ENCODE measurements at regions not wholly inside any gene's neighbourhood (a gene's known extent, or its start where the extent isn't known, plus 50 kb on each side); places are given as distances from the start of the nearest gene placed in this dataset.
"Not testable (repeated sequence)": the region's sequence is repeated elsewhere in the genome, so short reads cannot be mapped to it uniquely, and the experiment has no call there.

DNA sequence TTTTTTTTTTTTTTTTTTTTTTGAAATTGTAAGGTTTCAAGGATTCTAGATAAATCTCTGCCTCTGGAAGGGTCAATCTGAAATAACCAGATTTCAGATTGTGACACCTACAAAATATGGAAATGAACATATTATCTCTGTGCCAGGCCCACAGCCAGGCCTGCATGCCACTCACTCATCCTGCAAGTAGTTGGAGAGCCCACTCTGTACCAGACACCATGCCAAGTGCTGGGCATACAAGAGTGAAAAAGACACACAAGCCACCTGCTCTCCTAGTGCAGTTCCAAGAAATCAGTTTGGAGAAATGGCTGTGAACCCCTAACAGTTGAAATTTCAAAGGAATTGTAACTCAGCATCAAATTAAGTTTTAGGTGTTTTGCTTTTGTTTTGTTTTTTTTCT is 145.9 kb upstream of the NOCT start:
- H3K27me3 ChIP-seq (ENCODE audit: control insufficient read depth, insufficient read depth), result no peaks in the 10 kb centered on the region
- H3K4me3 ChIP-seq (ENCODE audit: low read length), result no peak overlapping the region
- intact Hi-C loops (cut with DNase I), result loop anchor here in 2 of 4 donors (5.0 to 10.0 kb wide), 3 partner anchors 182 to 832 kb away; no protein-coding TSS in a partner anchor
- peaks cover 2% of the 10 kb centered on the region for H3K4me1 ChIP-seq (ENCODE audit: control insufficient read depth, insufficient read depth, low read length)
- H3K9me3 ChIP-seq (ENCODE audit: control insufficient read depth, low read length), result no peaks in the 10 kb centered on the region
- DNase-seq (peak in 2 of 3 donors; percentile 33 to 77), ATAC-seq (peak; percentile 78 to 89)
- no peak overlapping the region for H3K27ac ChIP-seq (ENCODE audit: low read length)

GRCh38 chr4:138869165-138869564 is 146.4 kb upstream of the NOCT start:
- H3K4me1 ChIP-seq (ENCODE audit: control insufficient read depth, insufficient read depth, low read length), result peaks cover 2% of the 10 kb centered on the region
- H3K4me3 ChIP-seq (ENCODE audit: low read length), result no peak overlapping the region
- ATAC-seq (no peak), DNase-seq (no peak)
- intact Hi-C loops (cut with DNase I), result loop anchor here in 2 of 4 donors (5.0 to 10.0 kb wide), 2 partner anchors 182 to 184 kb away; no protein-coding TSS in a partner anchor
- whole genome bisulfite sequencing, result 45% methylated on average over 1 of the region's 1 CpG
- no peaks in the 10 kb centered on the region for H3K27me3 ChIP-seq (ENCODE audit: control insufficient read depth, insufficient read depth)
- no peak overlapping the region for H3K27ac ChIP-seq (ENCODE audit: low read length)
- H3K9me3 ChIP-seq (ENCODE audit: control insufficient read depth, low read length), result no peaks in the 10 kb centered on the region

- peaks cover 2% of the 10 kb centered on the region for H3K4me1 ChIP-seq (ENCODE audit: control insufficient read depth, insufficient read depth, low read length)
- no peaks in the 10 kb centered on the region for H3K27me3 ChIP-seq (ENCODE audit: control insufficient read depth, insufficient read depth)
- intact Hi-C loops (cut with DNase I), result loop anchor here in 2 of 4 donors (5.0 to 10.0 kb wide), 2 partner anchors 181 to 184 kb away; no protein-coding TSS in a partner anchor
- 41% methylated on average over 3 of the region's 3 CpGs for WGBS
- DNase-seq, result no peak
- H3K4me3 ChIP-seq (ENCODE audit: low read length), result no peak overlapping the region
- H3K27ac ChIP-seq (ENCODE audit: low read length), result no peak overlapping the region
- no peaks in the 10 kb centered on the region for H3K9me3 ChIP-seq (ENCODE audit: control insufficient read depth, low read length)
- no peak for ATAC-seq
Observed at GRCh38 chr4:138868562-138868961, 147.0 kb upstream of the NOCT start.

GRCh38 chr4:138867404-138867803 is 148.2 kb upstream of the NOCT start:
- DNase-seq (no peak), ATAC-seq (no peak)
- Histone ChIP-seq H3K27me3 (ENCODE audit: control insufficient read depth, insufficient read depth) (no peaks in the 10 kb centered on the region), H3K27ac (ENCODE audit: low read length) (no peak overlapping the region), H3K4me3 (ENCODE audit: low read length) (no peak overlapping the region), H3K9me3 (ENCODE audit: control insufficient read depth, low read length) (no peaks in the 10 kb centered on the region), H3K4me1 (ENCODE audit: control insufficient read depth, insufficient read depth, low read length) (peaks cover 2% of the 10 kb centered on the region)
- intact Hi-C loops (cut with DNase I), result loop anchor here in 2 of 4 donors (5.0 to 10.0 kb wide), 2 partner anchors 180 to 183 kb away; no protein-coding TSS in a partner anchor
- WGBS, result 90% methylated on average over 6 of the region's 6 CpGs

DNA sequence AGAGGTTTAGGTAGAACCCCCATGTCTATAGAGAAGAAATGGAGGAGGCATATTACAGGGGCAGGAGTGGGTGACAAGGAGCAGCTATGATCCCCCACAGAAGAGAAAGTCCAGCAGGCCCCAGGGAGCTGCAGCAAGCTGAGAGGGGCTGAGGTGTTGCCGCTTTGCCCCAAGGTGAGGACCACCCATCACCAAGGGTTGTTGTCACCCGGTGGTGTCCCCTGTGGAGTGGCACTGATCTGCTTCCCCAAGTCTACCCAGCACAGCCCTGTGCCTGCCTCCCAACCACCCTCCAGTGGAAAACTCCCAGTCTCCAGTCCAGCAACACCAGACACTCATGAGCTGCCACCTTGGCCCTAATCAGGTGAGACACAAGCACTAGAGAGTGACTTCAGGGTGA is 149.3 kb upstream of the NOCT start:
- intact Hi-C loops (cut with DNase I), result loop anchor here in 2 of 4 donors (5.0 to 10.0 kb wide), 2 partner anchors 179 to 182 kb away; no protein-coding TSS in a partner anchor

GRCh38 chr4:138865765-138866164 is 149.8 kb upstream of the NOCT start:
- intact Hi-C loops (cut with DNase I), result loop anchor here in 2 of 4 donors (5.0 to 10.0 kb wide), 2 partner anchors 178 to 181 kb away; no protein-coding TSS in a partner anchor
- DNase-seq (no peak), ATAC-seq (no peak)
- H3K27me3 ChIP-seq (ENCODE audit: control insufficient read depth, insufficient read depth), result no peaks in the 10 kb centered on the region
- H3K27ac ChIP-seq (ENCODE audit: low read length), result no peak overlapping the region
- no peaks in the 10 kb centered on the region for H3K9me3 ChIP-seq (ENCODE audit: control insufficient read depth, low read length)
- peaks cover 2% of the 10 kb centered on the region for H3K4me1 ChIP-seq (ENCODE audit: control insufficient read depth, insufficient read depth, low read length)
- no peak overlapping the region for H3K4me3 ChIP-seq (ENCODE audit: low read length)
- 81% methylated on average over 8 of the region's 8 CpGs for WGBS

More for the DNA sequence above, 149.3 kb upstream of the NOCT start:
- Histone ChIP-seq H3K4me1 (ENCODE audit: control insufficient read depth, insufficient read depth, low read length) (peaks cover 2% of the 10 kb centered on the region), H3K4me3 (ENCODE audit: low read length) (no peak overlapping the region), H3K9me3 (ENCODE audit: control insufficient read depth, low read length) (no peaks in the 10 kb centered on the region), H3K27me3 (ENCODE audit: control insufficient read depth, insufficient read depth) (no peaks in the 10 kb centered on the region), H3K27ac (ENCODE audit: low read length) (no peak overlapping the region)
- 88% methylated on average over 2 of the region's 2 CpGs for WGBS
- ATAC-seq (peak; percentile 19 to 31), DNase-seq (no peak)

DNA sequence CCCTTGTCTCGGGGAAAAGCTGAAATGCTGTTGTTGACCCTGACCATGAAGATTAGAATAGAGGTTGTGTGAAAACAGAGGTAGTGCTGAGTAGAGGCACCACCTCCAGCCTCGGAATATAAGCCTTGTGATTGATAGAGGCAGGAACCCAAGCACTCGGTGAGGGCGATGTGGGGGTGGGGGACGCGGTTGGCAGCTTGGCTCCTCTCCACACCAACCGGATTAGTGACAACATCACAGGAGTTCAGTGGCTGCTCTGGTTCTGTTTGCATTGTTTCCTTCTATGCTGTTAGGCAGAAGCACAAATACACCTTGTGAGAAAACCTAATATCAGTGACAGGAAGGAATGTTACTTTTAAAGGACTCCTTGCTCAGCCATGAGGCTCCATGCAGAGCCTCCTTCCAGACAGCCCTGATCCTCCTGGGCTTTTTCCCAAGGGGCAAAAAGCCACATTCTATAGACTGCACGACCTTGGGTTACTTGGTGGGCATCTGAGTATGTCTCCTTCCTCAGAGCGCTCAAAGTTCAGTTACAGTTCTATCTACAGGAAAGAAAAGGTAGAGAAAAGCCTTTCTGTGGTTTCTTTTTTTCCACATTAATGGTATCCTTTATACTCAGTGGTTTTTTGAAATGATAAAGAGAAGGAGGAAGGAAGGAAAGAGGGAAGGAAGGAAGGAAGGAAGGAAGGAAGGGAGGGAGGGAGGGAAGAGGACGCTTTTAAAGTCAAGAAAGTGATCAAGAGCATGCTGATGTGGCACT is 150.4 kb upstream of the NOCT start:
- no peaks in the 10 kb centered on the region for H3K27me3 ChIP-seq (ENCODE audit: control insufficient read depth, insufficient read depth)
- no peak for ATAC-seq

GRCh38 chr4:138863160-138863559 is 152.4 kb upstream of the NOCT start:
- DNase-seq (no peak), ATAC-seq (no peak)
- no peak overlapping the region for H3K4me3 ChIP-seq (ENCODE audit: low read length)
- no peaks in the 10 kb centered on the region for H3K9me3 ChIP-seq (ENCODE audit: control insufficient read depth, low read length)
- no peak overlapping the region for H3K27ac ChIP-seq (ENCODE audit: low read length)
- no peaks in the 10 kb centered on the region for H3K27me3 ChIP-seq (ENCODE audit: control insufficient read depth, insufficient read depth)
- intact Hi-C loops (cut with DNase I), result loop anchor here in 1 of 4 donors (10.0 kb wide), 1 partner anchor 178 kb away; no protein-coding TSS in a partner anchor
- H3K4me1 ChIP-seq (ENCODE audit: control insufficient read depth, insufficient read depth, low read length), result peaks cover 2% of the 10 kb centered on the region
- WGBS, result 77% methylated on average over 4 of the region's 4 CpGs

More for the DNA sequence above, 150.4 kb upstream of the NOCT start:
- peak in 1 of 3 donors; percentile 41 for DNase-seq
- H3K4me3 ChIP-seq (ENCODE audit: low read length), result no peak overlapping the region
- H3K9me3 ChIP-seq (ENCODE audit: control insufficient read depth, low read length), result no peaks in the 10 kb centered on the region
- no peak overlapping the region for H3K27ac ChIP-seq (ENCODE audit: low read length)
- intact Hi-C loops (cut with DNase I), result loop anchor here in 2 of 4 donors (5.0 to 10.0 kb wide), 2 partner anchors 178 to 180 kb away; no protein-coding TSS in a partner anchor
- 24% methylated on average over 10 of the region's 10 CpGs for WGBS
- H3K4me1 ChIP-seq (ENCODE audit: control insufficient read depth, insufficient read depth, low read length), result peaks cover 2% of the 10 kb centered on the region

- intact Hi-C loops (cut with DNase I), result loop anchor here in 1 of 4 donors (10.0 kb wide), 1 partner anchor 176 kb away; no protein-coding TSS in a partner anchor
- no peak for ATAC-seq
- no peak overlapping the region for H3K27ac ChIP-seq (ENCODE audit: low read length)
Observed at GRCh38 chr4:138861135-138861534, 154.4 kb upstream of the NOCT start.

DNA sequence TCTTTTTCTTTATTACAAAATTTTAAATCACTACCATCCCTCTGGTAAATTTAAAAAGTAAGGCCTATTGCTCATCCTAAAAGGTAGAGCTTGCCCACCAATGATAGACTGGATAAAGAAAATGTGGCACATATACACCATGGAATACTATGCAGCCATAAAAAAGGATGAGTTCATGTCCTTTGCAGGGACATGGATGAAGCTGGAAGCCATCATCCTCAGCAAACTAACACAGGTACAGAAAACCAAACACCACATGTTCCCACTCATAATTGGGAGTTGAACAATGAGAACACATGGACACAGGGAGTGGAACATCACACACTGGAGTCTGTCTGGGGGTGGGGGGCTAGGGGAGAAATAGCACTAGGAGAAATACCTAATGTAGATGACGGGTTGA is 155.2 kb upstream of the NOCT start:
- H3K4me3 ChIP-seq (ENCODE audit: low read length); ATAC-seq; H3K9me3 ChIP-seq (ENCODE audit: control insufficient read depth, low read length); H3K27ac ChIP-seq (ENCODE audit: low read length); DNase-seq; H3K27me3 ChIP-seq (ENCODE audit: control insufficient read depth, insufficient read depth); H3K4me1 ChIP-seq (ENCODE audit: control insufficient read depth, insufficient read depth, low read length): not testable (repeated sequence)
- intact Hi-C loops (cut with DNase I), result loop anchor here in 1 of 4 donors (10.0 kb wide), 1 partner anchor 176 kb away; no protein-coding TSS in a partner anchor
- 100% methylated on average over 1 of the region's 1 CpG for WGBS

More at GRCh38 chr4:138861135-138861534, 154.4 kb upstream of the NOCT start:
- WGBS, result 55% methylated on average over 5 of the region's 5 CpGs
- DNase-seq, result no peak
- no peak overlapping the region for H3K4me3 ChIP-seq (ENCODE audit: low read length)
- no peaks in the 10 kb centered on the region for H3K27me3 ChIP-seq (ENCODE audit: control insufficient read depth, insufficient read depth)
- H3K4me1 ChIP-seq (ENCODE audit: control insufficient read depth, insufficient read depth, low read length), result peaks cover 2% of the 10 kb centered on the region
- H3K9me3 ChIP-seq (ENCODE audit: control insufficient read depth, low read length), result no peaks in the 10 kb centered on the region

DNA sequence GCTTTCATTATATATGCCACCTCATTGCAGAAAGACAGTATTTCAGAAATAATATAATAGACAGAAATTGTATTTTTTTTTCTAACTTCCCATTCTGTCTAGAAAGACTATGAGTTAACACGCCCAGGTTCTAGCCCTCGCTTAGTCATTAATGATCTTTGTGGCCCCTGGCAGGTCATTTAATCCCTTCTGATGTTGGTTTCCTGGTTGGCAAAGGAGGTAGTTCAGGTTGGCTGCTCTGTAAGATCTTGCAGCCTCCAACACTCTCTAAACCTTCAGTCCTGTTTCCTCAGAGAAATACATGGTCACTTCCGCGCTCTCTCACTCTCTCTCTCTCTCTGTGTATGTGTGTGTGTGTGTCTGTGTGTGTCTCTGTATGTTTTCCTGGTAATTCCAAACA is 156.3 kb upstream of the NOCT start:
- 88% methylated on average over 4 of the region's 4 CpGs for WGBS
- Histone ChIP-seq H3K27me3 (ENCODE audit: control insufficient read depth, insufficient read depth) (no peaks in the 10 kb centered on the region), H3K9me3 (ENCODE audit: control insufficient read depth, low read length) (no peaks in the 10 kb centered on the region), H3K4me1 (ENCODE audit: control insufficient read depth, insufficient read depth, low read length) (no peaks in the 10 kb centered on the region), H3K27ac (ENCODE audit: low read length) (no peak overlapping the region), H3K4me3 (ENCODE audit: low read length) (no peak overlapping the region)
- ATAC-seq (no peak), DNase-seq (no peak)
- intact Hi-C loops (cut with DNase I), result no loop called here

All from right cardiac atrium (tissue), 5 donors.